Hematopoietic multipotent progenitor cell treated with erythropoietin and hydrocortisone succinate and interleukin-3 and kit ligand, for 17 days (in vitro differentiated cells): ENCODE measurements at regions not wholly inside any gene's neighbourhood (a gene's known extent, or its start where the extent isn't known, plus 50 kb on each side); places are given as distances from the start of the nearest gene placed in this dataset.
"Not testable (repeated sequence)": the region's sequence is repeated elsewhere in the genome, so short reads cannot be mapped to it uniquely, and the experiment has no call there.

Experiments used
- DNase-seq: peaks from one replicate; pipeline ENCODE4 v3.0.0-alpha.2; 2015; ENCODE audit warnings: low spot score

DNA sequence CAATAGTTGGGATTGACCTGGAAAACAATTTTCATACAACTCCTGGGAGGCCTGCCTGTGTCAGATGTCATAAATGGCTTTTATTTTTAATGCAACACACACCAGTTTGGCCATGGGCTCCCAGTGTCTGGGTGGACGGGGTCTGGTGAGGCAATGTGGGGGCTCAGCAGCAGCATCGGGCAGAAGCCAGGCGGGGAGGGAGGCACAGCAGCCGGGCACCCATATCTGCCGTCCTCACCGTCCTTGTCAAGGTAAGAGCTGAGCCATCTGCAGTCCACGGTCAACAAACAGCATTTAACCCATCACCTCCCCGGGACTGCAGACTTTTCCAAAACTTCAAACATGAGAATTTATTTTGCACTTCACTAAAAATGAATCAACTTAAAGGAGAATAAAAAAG, 154.0 kb upstream of the ZNF469 start:
- not testable (repeated sequence) for DNase-seq

- DNase-seq: not testable (repeated sequence)
These were observed 153.0 kb upstream of the ZNF469 start for GRCh38 chr16:88229710-88230109.

DNA sequence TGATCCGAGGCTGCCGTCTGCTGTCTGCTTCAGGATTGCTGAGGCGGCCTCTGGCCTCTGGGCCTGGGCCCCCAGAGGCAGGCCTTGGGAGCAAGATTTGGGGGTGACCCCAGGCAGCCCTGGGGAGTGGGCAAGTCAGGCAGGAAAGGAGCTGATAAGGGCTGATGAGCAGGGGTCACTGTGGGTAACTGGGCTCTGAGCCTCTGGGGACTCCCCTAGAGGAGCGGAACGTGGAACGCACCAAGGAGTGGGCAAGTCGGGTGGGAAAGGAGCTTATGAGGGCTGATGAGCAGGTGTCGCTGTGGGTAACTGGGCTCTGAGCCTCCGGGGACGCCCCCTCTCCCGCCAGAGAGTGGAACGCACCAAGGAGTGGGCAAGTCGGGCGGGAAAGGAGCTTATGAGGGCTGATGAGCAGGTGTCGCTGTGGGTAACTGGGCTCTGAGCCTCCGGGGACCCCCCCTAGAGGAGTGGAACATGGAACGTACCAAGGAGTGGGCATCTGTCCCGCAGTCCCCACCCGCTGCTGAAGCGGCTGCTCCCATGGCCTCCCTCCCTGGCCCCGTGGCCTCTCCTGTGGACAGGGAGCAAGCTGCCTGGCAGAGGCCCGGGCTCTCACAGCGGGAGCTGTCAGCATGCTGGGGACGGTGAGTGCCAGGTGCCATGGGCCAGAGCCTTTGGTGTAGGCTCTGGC, 152.3 kb upstream of the ZNF469 start:
- DNase-seq: not testable (repeated sequence)

DNA sequence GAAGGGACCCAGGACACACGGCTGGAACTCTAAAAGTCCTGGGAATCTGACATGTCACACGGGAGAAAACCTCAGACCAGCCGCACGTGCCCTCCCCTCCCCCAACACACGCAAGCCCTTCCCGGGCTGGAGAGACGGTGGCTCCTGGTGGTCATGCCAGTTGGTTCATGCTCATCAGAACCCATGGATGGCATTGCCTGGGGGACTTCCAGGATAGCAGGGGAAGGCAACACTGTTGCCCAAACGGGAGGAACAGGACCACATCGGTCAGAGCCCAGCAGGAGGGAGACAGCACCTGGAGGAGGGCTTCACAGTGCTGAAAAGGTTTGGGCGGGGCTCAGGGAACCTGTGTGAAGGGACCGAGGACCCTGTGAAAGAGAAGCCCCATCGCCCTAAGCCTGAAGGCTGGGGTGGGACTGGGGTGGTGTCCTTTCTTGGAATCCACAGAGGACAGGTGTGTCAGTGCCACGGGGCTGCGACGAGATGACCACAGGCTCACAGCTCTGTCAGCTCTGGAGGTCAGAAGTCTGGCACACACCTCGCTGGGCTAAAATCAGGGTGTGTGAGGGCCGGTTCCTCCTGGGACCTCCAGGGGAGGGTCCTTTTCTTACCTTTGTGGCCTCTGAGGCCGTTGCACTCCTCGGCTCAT, 151.7 kb upstream of the ZNF469 start:
- DNase-seq: not testable (repeated sequence)

DNA sequence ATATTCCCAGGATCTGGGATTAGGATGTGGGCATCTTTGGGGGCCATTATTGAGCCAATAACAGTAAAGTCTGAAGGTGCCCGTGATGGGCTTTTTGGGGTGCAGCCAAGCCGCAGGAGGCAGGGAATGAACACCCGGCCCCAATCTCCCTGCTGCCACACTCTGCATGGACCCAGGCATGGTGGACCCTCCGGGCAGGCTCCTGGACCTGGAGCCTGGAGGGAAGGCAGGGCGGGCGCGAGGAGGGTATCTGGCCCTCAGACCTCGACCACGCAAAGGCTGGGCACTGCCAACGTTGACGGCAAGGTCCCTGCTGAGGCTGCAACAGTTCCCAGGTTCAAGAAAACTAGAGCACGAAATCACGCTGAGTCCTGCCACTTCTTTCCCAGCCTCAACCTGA, 150.9 kb upstream of the ZNF469 start:
- not testable (repeated sequence) for DNase-seq

GRCh38 chr16:88232401-88233258, 150.1 kb upstream of the ZNF469 start:
- DNase-seq: not testable (repeated sequence)

GRCh38 chr16:88233621-88234420, 148.9 kb upstream of the ZNF469 start:
- not testable (repeated sequence) for DNase-seq

DNA sequence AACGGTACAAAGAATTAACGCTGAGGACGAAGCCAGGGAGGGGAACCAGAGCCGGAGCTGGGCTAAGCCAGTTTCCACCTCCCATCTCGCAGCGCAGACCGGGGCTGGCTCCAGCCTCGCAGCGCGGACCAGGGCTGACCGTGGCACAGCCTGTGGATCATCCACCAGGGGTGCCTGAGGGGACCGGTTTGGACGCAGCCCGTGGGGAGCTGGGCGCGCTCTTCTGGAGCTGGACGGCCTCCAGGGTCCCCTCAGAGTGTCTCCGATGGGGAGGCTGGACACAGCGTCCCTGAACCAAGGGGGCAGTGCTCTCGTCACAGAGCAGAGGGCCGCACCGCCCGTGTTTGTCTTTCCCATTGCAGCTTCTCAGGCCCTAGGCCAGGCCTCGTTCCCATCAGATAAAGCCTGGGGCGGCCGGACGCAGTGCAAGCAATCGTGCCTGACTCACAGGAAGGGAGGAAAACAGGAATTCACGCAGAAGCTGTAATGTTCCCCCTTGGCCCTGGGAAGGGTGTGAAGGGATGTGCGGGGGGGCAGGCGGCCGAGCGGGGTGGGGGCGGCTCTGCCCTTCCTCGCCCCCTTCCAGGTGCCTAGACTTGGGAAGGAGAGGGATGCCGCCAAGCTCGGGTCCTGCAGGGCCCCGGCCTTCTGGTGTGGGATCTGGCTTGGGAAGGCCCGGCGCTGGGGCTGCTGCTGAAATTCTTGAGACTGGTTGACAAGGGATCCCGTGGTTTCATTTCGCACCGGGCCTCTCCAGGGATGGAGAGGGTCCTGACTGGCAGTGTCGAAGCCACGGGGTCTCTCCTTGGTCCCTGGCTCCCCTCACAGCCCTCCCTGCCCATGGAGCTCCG, 148.1 kb upstream of the ZNF469 start:
- DNase-seq: not testable (repeated sequence)

DNA sequence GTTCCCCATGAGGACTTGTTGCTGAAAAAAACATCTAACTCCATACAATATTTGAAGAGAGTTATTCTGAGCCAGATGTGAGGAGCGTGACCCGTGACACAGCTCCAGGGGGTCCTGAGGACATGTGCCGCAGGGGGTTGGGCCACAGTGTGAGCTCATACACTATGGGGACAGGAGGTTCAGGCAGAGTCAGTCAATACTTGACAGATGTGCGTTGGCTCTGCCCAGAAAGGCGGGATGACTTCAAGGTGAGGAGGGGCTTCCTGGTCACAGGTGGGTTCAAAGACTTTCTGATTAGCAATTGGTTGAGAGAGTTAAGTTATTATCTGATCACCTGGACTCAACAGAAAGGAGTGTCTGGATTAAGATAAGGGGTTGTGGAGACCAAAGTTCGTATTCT, 147.1 kb upstream of the ZNF469 start:
- not testable (repeated sequence) for DNase-seq

GRCh38 chr16:88236229-88236628, 146.5 kb upstream of the ZNF469 start:
- not testable (repeated sequence) for DNase-seq

DNA sequence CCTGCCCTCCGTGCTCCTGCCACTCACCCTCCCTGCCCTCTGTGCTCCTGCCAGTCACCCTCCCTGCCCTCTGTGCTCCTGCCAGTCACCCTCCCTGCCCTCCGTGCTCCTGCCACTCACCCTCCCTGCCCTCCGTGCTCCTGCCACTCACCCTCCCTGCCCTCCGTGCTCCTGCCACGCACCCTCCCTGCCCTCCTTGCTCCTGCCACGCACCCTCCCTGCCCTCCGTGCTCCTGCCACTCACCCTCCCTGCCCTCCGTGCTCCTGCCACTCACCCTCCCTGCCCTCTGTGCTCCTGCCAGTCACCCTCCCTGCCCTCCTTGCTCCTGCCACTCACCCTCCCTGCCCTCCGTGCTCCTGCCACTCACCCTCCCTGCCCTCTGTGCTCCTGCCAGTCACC, 145.4 kb upstream of the ZNF469 start:
- DNase-seq: not testable (repeated sequence)

DNA sequence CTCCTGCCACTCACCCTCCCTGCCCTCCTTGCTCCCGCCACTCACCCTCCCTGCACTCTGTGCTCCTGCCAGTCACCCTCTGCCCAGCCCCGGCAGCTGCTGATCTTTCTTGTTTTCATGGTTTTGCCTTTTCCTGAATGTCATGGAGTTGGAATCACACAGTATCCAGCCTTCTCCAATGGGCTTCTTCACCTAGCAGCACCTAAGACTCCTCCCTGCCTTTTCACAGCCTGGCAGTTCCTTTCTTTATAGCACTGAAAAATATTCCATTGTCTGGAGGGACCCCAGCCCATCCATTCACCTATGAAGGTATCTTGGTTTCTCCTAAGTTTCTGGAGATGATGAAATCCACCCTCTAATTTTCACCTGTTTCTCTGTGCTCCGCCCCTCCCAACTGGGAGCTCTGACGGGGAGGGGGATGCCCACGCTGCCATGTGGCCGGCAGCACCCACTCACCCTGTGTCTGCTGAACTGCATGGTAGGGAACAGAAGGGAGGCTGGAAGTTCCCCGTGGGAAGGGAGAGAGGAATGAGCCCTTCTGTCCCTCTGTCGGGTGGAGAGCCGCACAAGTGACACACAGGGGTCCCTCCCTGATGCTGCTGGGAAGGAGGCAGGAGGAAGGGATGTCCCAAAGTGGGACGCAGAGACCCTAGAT, 144.9 kb upstream of the ZNF469 start:
- not testable (repeated sequence) for DNase-seq

GRCh38 chr16:88238732-88239274, 144.0 kb upstream of the ZNF469 start:
- DNase-seq: peak; percentile 33

GRCh38 chr16:88240118-88240517, 142.6 kb upstream of the ZNF469 start:
- not testable (repeated sequence) for DNase-seq

- not testable (repeated sequence) for DNase-seq
These were observed 142.0 kb upstream of the ZNF469 start for GRCh38 chr16:88240776-88241175.

DNA sequence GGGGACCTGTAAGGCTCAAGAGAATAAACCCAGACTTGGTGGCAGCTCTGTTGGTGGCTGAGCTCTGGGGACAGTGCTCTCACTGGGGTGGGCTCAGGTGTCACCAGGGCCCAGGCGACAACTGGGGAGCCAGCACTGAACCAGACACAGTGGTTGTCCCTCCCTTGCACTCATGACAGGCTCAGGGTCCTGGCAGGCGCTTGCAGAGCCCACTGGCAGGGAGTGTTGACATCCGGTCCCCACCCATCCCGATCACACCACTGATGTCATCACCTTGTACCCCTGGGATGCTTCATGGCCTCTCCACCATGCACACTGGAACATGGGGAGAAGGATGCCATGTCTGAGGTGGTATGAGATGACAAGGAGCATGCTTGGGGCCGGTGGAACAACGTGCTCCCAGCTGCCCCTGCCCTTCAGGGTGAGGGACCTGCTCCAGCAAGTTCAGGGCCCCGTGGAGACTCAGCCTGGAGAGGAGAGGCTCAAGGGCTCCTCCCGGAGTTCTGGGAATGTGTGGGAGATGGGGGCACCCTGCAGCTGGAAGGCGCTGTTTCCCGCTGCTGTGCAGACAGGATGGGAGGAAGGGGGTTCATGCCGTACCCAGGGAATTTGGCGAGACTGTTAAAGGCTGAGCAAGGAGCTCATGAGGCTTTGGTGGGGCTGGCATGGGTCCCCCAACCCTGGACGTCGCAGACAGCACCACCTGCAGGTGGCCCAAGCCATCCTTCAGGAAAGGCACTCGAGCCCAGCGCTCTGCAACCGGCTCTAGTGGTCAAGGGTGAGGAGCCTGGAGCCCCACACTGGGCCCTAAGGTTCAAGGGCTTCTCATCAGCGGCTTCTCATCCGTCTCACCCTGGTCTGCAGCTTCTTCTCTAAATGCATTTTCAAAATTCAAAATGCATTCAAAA, 141.1 kb upstream of the ZNF469 start:
- DNase-seq: not testable (repeated sequence)

DNA sequence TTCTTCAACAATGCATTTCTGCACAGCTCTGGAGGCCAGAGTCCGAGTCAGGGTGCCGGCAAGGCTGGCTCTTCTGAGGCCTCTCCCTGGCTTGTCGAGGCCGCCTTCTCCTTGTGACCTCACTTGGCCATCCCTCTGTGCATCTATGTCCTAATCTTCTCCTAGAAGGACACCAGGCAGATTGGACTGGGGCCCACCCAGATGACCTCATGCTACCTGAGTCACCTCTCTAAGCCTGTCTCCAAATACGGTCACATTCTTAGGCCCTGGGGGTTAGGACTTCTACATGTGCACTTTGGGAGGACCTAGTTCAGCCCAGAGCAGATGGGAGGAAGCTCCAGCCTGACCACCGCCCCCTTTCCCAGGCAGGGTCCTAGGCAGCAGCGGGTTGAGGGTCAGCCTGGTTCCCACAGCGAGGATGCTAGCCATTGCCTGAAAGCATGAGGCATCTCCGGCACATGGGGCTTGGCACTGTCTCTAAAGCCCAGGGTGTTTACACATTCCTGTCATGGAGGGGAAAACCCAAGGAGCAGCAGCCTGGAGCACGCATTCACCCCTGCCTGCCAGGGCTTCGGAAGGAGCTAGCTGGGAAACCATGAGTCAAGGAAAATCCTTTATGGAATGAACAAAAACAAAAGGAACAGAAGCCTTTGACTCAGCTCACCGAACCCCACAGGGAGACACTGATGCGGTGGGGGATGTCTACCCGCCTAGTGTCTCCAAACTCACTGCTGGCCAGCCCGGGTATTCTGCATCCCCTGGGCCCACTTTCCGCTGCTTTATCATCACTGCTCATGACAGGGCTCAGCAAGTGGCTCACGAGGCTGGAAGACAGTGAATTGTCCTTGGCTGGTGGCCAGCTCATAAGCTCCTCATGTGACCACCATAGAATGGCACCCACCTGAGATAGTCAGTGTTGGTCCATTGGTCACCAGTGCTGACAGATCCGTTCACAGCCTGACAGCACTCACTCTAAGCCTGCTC, 140.2 kb upstream of the ZNF469 start:
- not testable (repeated sequence) for DNase-seq

GRCh38 chr16:88243921-88244320, 138.8 kb upstream of the ZNF469 start:
- DNase-seq: not testable (repeated sequence)
